ENCODE measurements at regions not wholly inside any gene's neighbourhood (a gene's known extent, or its start where the extent isn't known, plus 50 kb on each side); places are given as distances from the start of the nearest gene placed in this dataset.

DNA sequence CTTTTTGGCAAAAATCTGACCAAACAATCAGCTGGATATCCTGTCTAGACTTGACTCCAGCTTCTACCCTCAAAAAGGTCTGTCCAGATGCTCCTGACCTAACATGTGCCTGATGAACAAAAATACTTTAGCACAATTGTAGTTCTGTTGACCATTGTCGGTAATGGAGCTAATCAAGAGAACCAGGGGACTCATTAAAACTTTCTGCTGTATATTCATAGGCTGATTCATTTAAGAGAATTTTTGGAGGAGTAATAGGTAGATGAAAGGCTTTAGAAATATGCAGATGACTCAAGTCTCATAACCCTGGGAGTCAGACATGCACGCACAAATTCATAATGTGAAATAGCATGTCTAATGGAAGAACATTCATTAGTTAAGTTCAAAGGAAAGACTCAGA is 514.2 kb downstream of the TXNL1 start:
- Mint-ChIP-seq H3K27ac (no peak overlapping the region), H3K36me3 (ENCODE audit: insufficient read depth) (no peaks in the 10 kb centered on the region), H3K9me3 (ENCODE audit: low read depth) (no peaks in the 10 kb centered on the region), H3K4me3 (ENCODE audit: low read depth) (no peak overlapping the region), H3K27me3 (no peaks in the 10 kb centered on the region), H3K4me1 (ENCODE audit: low read depth) (peaks cover 1% of the 10 kb centered on the region)
- TF ChIP-seq, protein P1, sequence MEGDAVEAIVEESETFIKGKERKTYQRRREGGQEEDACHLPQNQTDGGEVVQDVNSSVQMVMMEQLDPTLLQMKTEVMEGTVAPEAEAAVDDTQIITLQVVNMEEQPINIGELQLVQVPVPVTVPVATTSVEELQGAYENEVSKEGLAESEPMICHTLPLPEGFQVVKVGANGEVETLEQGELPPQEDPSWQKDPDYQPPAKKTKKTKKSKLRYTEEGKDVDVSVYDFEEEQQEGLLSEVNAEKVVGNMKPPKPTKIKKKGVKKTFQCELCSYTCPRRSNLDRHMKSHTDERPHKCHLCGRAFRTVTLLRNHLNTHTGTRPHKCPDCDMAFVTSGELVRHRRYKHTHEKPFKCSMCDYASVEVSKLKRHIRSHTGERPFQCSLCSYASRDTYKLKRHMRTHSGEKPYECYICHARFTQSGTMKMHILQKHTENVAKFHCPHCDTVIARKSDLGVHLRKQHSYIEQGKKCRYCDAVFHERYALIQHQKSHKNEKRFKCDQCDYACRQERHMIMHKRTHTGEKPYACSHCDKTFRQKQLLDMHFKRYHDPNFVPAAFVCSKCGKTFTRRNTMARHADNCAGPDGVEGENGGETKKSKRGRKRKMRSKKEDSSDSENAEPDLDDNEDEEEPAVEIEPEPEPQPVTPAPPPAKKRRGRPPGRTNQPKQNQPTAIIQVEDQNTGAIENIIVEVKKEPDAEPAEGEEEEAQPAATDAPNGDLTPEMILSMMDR (IDR thresholded peaks at IDR 0.05; ENCODE audit: unreplicated experiment), result no peak
- DNase-seq (ENCODE audit: low spot score, unreplicated experiment), result no peak

DNA sequence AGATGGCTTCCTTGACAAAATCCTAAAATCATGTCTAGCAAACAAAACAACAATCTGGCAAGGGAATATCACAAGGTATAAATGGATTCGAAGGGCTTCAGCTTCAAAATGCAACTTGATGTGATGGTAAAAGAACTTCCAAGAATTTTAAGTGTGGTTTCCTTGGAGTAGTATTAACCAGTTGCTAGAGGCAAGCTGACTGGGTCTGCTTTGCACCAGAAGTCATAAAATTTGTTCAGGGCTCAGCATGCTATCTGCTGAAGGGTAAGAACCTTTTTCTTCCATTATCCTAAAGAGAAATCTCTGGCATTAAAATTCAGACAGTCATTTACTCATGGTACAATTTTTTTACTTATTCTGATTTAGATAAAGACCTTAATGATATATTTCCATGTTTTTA is 516.7 kb downstream of the TXNL1 start:
- H3K9me3 Mint-ChIP-seq (ENCODE audit: low read depth), result no peaks in the 10 kb centered on the region
- H3K4me3 Mint-ChIP-seq (ENCODE audit: low read depth), result no peak overlapping the region
- peaks cover 6% of the 10 kb centered on the region for H3K4me1 Mint-ChIP-seq (ENCODE audit: low read depth)
- no peaks in the 10 kb centered on the region for H3K27me3 Mint-ChIP-seq
- no peak overlapping the region for H3K27ac Mint-ChIP-seq
- TF ChIP-seq, protein P1 (IDR thresholded peaks at IDR 0.05; ENCODE audit: unreplicated experiment), result no peak
- no peak for DNase-seq (ENCODE audit: low spot score, unreplicated experiment)
- H3K36me3 Mint-ChIP-seq (ENCODE audit: insufficient read depth), result no peaks in the 10 kb centered on the region

DNA sequence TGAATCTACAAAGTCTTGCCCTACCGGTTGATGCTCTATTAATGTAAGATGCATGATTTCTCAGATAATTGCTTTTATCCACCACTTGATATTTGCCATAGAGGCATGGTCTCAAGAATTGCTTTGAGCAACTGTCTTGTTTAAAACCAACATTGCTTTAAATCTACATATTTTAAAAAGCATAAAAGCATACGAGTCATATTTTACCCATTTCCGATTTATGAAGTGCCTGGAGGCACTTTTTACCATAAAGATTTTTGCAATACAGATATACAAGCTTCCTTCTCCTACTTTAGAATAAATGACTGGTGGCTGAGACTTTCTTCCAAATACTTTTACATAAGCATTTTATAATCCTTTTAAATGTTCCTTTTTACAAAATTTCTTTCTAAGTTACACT is 517.6 kb downstream of the TXNL1 start:
- H3K4me1 Mint-ChIP-seq (ENCODE audit: low read depth), result peaks cover 4% of the 10 kb centered on the region
- no peaks in the 10 kb centered on the region for H3K27me3 Mint-ChIP-seq
- no peaks in the 10 kb centered on the region for H3K9me3 Mint-ChIP-seq (ENCODE audit: low read depth)
- no peak overlapping the region for H3K4me3 Mint-ChIP-seq (ENCODE audit: low read depth)
- no peak for DNase-seq (ENCODE audit: low spot score, unreplicated experiment)
- no peak overlapping the region for H3K27ac Mint-ChIP-seq
- no peaks in the 10 kb centered on the region for H3K36me3 Mint-ChIP-seq (ENCODE audit: insufficient read depth)
- TF ChIP-seq, protein P1 (IDR thresholded peaks at IDR 0.05; ENCODE audit: unreplicated experiment), result no peak

DNA sequence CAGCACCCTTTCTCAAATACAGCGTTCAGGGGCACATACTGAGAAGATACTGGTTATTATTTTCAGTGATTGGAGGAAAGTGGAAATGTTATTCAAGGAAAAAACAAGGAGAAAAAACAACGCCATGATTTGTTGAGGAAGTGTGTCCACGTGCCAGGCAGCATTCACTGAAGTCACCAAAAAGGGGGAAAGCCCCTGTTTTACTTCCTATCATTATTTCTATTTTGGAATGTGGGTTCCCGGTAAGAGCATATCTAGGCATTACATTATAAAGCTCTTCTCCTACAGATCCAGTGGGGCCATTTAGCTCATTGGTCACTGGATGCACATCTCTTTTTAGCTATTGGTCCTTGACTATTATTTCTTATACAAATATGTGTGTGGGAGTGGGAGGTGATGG is 518.7 kb downstream of the TXNL1 start:
- Mint-ChIP-seq H3K9me3 (ENCODE audit: low read depth) (no peaks in the 10 kb centered on the region), H3K36me3 (ENCODE audit: insufficient read depth) (no peaks in the 10 kb centered on the region), H3K4me3 (ENCODE audit: low read depth) (no peak overlapping the region), H3K27ac (no peak overlapping the region), H3K27me3 (peaks cover 4% of the 10 kb centered on the region), H3K4me1 (ENCODE audit: low read depth) (peaks cover 4% of the 10 kb centered on the region)
- TF ChIP-seq, protein P1 (IDR thresholded peaks at IDR 0.05; ENCODE audit: unreplicated experiment), result no peak
- no peak for DNase-seq (ENCODE audit: low spot score, unreplicated experiment)

DNA sequence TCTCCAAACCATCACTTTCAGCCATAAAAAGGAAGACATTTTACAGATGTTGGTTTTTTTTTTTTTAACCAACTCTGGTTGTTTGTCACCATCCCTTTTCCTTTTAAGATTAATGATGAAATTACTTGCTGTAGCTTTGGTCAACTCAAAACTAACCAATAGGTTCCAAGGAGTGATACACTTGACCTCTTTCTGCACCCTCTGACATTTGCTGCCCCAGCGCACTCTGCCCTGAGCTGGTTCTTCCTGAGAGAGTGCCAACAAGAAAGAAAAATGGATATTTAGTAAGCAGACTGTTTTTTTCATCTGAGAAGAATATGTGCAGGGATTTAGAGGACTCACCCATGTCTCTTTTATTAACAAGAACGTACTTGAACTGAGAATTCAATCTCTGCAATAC is 520.0 kb downstream of the TXNL1 start:
- no peak overlapping the region for H3K4me3 Mint-ChIP-seq (ENCODE audit: low read depth)
- H3K4me1 Mint-ChIP-seq (ENCODE audit: low read depth), result peaks cover 4% of the 10 kb centered on the region
- H3K36me3 Mint-ChIP-seq (ENCODE audit: insufficient read depth), result no peaks in the 10 kb centered on the region
- DNase-seq (ENCODE audit: low spot score, unreplicated experiment), result no peak
- no peaks in the 10 kb centered on the region for H3K9me3 Mint-ChIP-seq (ENCODE audit: low read depth)
- no peak overlapping the region for H3K27ac Mint-ChIP-seq
- H3K27me3 Mint-ChIP-seq, result peaks cover 4% of the 10 kb centered on the region
- TF ChIP-seq, protein P1 (IDR thresholded peaks at IDR 0.05; ENCODE audit: unreplicated experiment), result no peak

Measured in progenitor cell of endocrine pancreas (in vitro differentiated cells).